ENCODE measurements at regions not wholly inside any gene's neighbourhood (a gene's known extent, or its start where the extent isn't known, plus 50 kb on each side); places are given as distances from the start of the nearest gene placed in this dataset.

DNA sequence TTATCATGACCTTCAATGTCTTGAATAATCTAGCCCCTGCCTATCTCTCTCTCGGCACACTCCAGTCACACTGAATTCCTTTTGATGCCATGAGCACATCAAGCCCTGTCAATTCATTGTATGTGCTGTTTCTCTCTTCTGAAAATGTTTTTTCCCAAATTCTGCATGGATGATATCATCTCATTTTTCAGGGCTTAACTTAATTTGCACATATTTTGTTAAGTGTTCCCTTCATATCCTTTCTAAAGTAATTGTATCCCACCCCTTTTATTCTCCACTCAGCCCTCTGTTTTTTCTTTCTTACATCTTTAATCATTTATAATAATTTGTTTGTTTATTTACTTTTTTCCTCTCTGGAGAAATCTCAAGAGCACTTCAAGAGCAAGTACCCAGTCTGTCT lies 149.9 kb downstream of the ZNF326 start:
- Histone ChIP-seq H3K4me3 (ENCODE audit: low read length in 2 of 2) (no peak overlapping the region), H3K18ac (ENCODE audit: low read length) (no peak overlapping the region)
- no CpG with 5 or more reads among the region's 1 CpG for WGBS, 2 donors (ENCODE audit: extremely low coverage in 2 of 2, insufficient read length in 2 of 2, insufficient replicate concordance in 1 of 2)

DNA sequence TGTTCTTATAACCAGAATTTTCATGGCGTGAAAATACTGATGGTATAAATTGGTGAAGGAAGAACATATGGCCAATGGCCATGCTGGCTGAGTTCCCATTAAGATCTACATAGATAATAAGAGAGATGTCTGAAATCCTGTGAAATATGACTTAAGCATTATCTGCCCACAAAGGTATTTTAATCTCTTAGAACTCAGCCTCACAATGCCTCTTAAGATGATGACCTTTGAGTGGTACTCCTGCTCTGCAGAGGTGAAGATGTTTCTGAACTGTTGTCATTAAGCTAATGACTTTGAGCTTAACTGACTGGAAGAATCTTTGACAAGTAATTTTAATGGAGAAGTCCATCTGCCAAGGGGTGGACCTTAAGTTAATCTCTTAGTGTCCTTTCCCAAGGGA lies 148.7 kb downstream of the ZNF326 start:
- H3K27me3 ChIP-seq (ENCODE audit: control insufficient read depth in 3 of 3, insufficient read depth in 3 of 3, low read depth in 1 of 3, low read length in 3 of 3), result no peaks in the 10 kb centered on the region
- no peak overlapping the region for H3K27ac ChIP-seq (replicated peaks; ENCODE audit: low read length)
- no peak for DNase-seq (ENCODE audit: low spot score)
- no peaks in the 10 kb centered on the region for H3K79me1 ChIP-seq (ENCODE audit: low read depth, low read length)
- no peak overlapping the region for H3K4ac ChIP-seq (ENCODE audit: low read length)
- no peaks in the 10 kb centered on the region for H3K4me1 ChIP-seq (ENCODE audit: control insufficient read depth in 2 of 2, insufficient read depth in 1 of 2, low read depth in 1 of 2, low read length in 2 of 2)
- no peak overlapping the region for H2BK12ac ChIP-seq (ENCODE audit: low read length)
- H3K4me3 ChIP-seq (ENCODE audit: low read length in 2 of 2), result no peak overlapping the region
- H3K23ac ChIP-seq (ENCODE audit: low read depth, low read length, poor library complexity), result no peak overlapping the region
- no peak overlapping the region for H2BK15ac ChIP-seq (ENCODE audit: low read length)
- H3K9ac ChIP-seq (ENCODE audit: low read depth, low read length, poor library complexity), result no peak overlapping the region
- peaks cover 0 to 4% of the 10 kb centered on the region in 2 donors for H3K9me3 ChIP-seq (replicated peaks in 1 of 2; ENCODE audit: control insufficient read depth in 2 of 2, insufficient read depth in 1 of 2, low read depth in 1 of 2, low read length in 2 of 2)
- no peak overlapping the region for H3K4me2 ChIP-seq (ENCODE audit: insufficient read depth, low read length, poor library complexity, severe bottlenecking)
- no peak overlapping the region for H3K18ac ChIP-seq (ENCODE audit: low read length)
- H4K91ac ChIP-seq (ENCODE audit: low read depth, low read length, poor library complexity), result no peak overlapping the region
- H3K14ac ChIP-seq (ENCODE audit: low read length), result no peak overlapping the region
- no peak overlapping the region for H2AK5ac ChIP-seq (ENCODE audit: low read depth, low read length)
- no CpG with 5 or more reads among the region's 1 CpG for WGBS, 2 donors (ENCODE audit: extremely low coverage in 2 of 2, insufficient read length in 2 of 2, insufficient replicate concordance in 1 of 2)
- no peak overlapping the region for H2BK5ac ChIP-seq (ENCODE audit: low read length)
- H4K8ac ChIP-seq (ENCODE audit: low read depth, low read length), result no peak overlapping the region
- H2AFZ ChIP-seq (ENCODE audit: low read length), result no peak overlapping the region
- H2BK120ac ChIP-seq (ENCODE audit: low read depth, low read length), result no peak overlapping the region
- H3K36me3 ChIP-seq (replicated peaks in 1 of 2; ENCODE audit: control insufficient read depth in 2 of 2, insufficient read depth in 2 of 2, low read length in 2 of 2), result no peaks in the 10 kb centered on the region

More for the DNA sequence above, 149.9 kb downstream of the ZNF326 start:
- H3K23ac ChIP-seq (ENCODE audit: low read depth, low read length, poor library complexity), result no peak overlapping the region
- H3K27ac ChIP-seq (replicated peaks; ENCODE audit: low read length), result no peak overlapping the region
- no peaks in the 10 kb centered on the region for H3K36me3 ChIP-seq (replicated peaks in 1 of 2; ENCODE audit: control insufficient read depth in 2 of 2, insufficient read depth in 2 of 2, low read length in 2 of 2)
- H2AFZ ChIP-seq (ENCODE audit: low read length), result no peak overlapping the region
- H3K4me1 ChIP-seq (ENCODE audit: control insufficient read depth in 2 of 2, insufficient read depth in 1 of 2, low read depth in 1 of 2, low read length in 2 of 2), result no peaks in the 10 kb centered on the region
- no peak overlapping the region for H3K14ac ChIP-seq (ENCODE audit: low read length)
- H2BK12ac ChIP-seq (ENCODE audit: low read length), result no peak overlapping the region
- H2BK5ac ChIP-seq (ENCODE audit: low read length), result no peak overlapping the region
- no peak overlapping the region for H3K4me2 ChIP-seq (ENCODE audit: insufficient read depth, low read length, poor library complexity, severe bottlenecking)
- H4K91ac ChIP-seq (ENCODE audit: low read depth, low read length, poor library complexity), result no peak overlapping the region
- no peak overlapping the region for H2BK120ac ChIP-seq (ENCODE audit: low read depth, low read length)
- H2AK5ac ChIP-seq (ENCODE audit: low read depth, low read length), result no peak overlapping the region
- H3K9ac ChIP-seq (ENCODE audit: low read depth, low read length, poor library complexity), result no peak overlapping the region
- H3K4ac ChIP-seq (ENCODE audit: low read length), result no peak overlapping the region
- H3K79me1 ChIP-seq (ENCODE audit: low read depth, low read length), result no peaks in the 10 kb centered on the region
- H3K27me3 ChIP-seq (ENCODE audit: control insufficient read depth in 3 of 3, insufficient read depth in 3 of 3, low read depth in 1 of 3, low read length in 3 of 3), result no peaks in the 10 kb centered on the region
- no peak overlapping the region for H4K8ac ChIP-seq (ENCODE audit: low read depth, low read length)
- H2BK15ac ChIP-seq (ENCODE audit: low read length), result no peak overlapping the region
- no peaks in the 10 kb centered on the region for H3K9me3 ChIP-seq (replicated peaks in 1 of 2; ENCODE audit: control insufficient read depth in 2 of 2, insufficient read depth in 1 of 2, low read depth in 1 of 2, low read length in 2 of 2)
- DNase-seq (ENCODE audit: low spot score), result no peak

DNA sequence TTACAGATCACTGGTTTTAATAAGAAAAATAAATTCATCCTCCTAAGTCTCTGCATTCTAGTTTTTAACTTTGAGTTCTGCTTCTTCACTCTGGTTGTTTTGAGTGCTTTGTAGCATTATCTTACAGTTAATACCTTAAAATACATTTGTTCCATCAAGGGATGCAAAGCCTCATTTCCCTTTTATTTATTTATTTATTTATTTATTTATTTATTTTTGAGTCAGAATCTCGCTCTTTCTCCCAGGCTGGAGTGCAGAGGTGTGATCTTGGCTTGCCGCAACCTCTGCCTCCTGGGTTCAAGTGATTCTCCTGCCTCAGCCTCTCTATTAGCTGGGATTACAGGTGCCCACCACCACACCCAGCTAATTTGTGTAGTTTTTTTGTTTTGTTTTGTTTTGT lies 147.8 kb downstream of the ZNF326 start:
- WGBS, 2 donors (ENCODE audit: extremely low coverage in 2 of 2, insufficient read length in 2 of 2, insufficient replicate concordance in 1 of 2), result no CpG with 5 or more reads among the region's 2 CpGs

DNA sequence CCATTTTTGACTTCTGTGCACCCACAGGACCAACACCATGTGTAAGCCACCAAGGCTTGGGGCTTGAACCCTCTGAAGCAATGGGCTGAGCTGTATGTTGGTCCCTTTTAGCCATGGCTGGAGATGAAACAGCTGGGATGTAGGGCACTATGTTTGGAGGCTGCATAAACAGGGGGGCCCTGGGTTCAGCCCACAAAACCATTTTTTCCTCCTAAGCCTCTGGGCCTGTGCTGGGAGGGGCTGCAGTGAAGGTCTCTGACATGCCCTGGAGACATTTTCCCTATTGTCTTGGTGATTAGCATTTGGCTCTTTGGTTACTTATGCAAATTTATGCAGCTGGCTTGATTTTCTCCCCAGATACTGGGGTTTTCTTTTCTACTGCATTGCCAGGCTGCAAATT lies 144.9 kb downstream of the ZNF326 start:
- H3K4ac ChIP-seq (ENCODE audit: low read length), result no peak overlapping the region
- no peak overlapping the region for H3K4me3 ChIP-seq (ENCODE audit: low read length in 2 of 2)
- no peaks in the 10 kb centered on the region for H3K4me1 ChIP-seq (ENCODE audit: control insufficient read depth in 2 of 2, insufficient read depth in 1 of 2, low read depth in 1 of 2, low read length in 2 of 2)
- no peaks in the 10 kb centered on the region for H3K36me3 ChIP-seq (replicated peaks in 1 of 2; ENCODE audit: control insufficient read depth in 2 of 2, insufficient read depth in 2 of 2, low read length in 2 of 2)
- H3K18ac ChIP-seq (ENCODE audit: low read length), result no peak overlapping the region
- H2BK5ac ChIP-seq (ENCODE audit: low read length), result no peak overlapping the region
- no peak overlapping the region for H2AK5ac ChIP-seq (ENCODE audit: low read depth, low read length)
- no peak for DNase-seq (ENCODE audit: low spot score)
- no peak overlapping the region for H4K8ac ChIP-seq (ENCODE audit: low read depth, low read length)
- H3K23ac ChIP-seq (ENCODE audit: low read depth, low read length, poor library complexity), result no peak overlapping the region
- H3K27me3 ChIP-seq (ENCODE audit: control insufficient read depth in 3 of 3, insufficient read depth in 3 of 3, low read depth in 1 of 3, low read length in 3 of 3), result no peaks in the 10 kb centered on the region
- H2AFZ ChIP-seq (ENCODE audit: low read length), result no peak overlapping the region
- no peak overlapping the region for H4K91ac ChIP-seq (ENCODE audit: low read depth, low read length, poor library complexity)
- H3K9me3 ChIP-seq (replicated peaks in 1 of 2; ENCODE audit: control insufficient read depth in 2 of 2, insufficient read depth in 1 of 2, low read depth in 1 of 2, low read length in 2 of 2), result peaks cover 0 to 4% of the 10 kb centered on the region in 2 donors
- H3K79me1 ChIP-seq (ENCODE audit: low read depth, low read length), result no peaks in the 10 kb centered on the region
- H3K27ac ChIP-seq (replicated peaks; ENCODE audit: low read length), result no peak overlapping the region
- H3K4me2 ChIP-seq (ENCODE audit: insufficient read depth, low read length, poor library complexity, severe bottlenecking), result no peak overlapping the region
- H3K9ac ChIP-seq (ENCODE audit: low read depth, low read length, poor library complexity), result no peak overlapping the region
- no peak overlapping the region for H2BK12ac ChIP-seq (ENCODE audit: low read length)
- no peak overlapping the region for H3K14ac ChIP-seq (ENCODE audit: low read length)
- no peak overlapping the region for H2BK15ac ChIP-seq (ENCODE audit: low read length)
- no peak overlapping the region for H2BK120ac ChIP-seq (ENCODE audit: low read depth, low read length)

More for the DNA sequence above, 147.8 kb downstream of the ZNF326 start:
- Histone ChIP-seq H3K18ac (ENCODE audit: low read length) (no peak overlapping the region), H3K4ac (ENCODE audit: low read length) (no peak overlapping the region), H3K23ac (ENCODE audit: low read depth, low read length, poor library complexity) (no peak overlapping the region), H3K4me2 (ENCODE audit: insufficient read depth, low read length, poor library complexity, severe bottlenecking) (no peak overlapping the region), H3K79me1 (ENCODE audit: low read depth, low read length) (no peaks in the 10 kb centered on the region), H2BK12ac (ENCODE audit: low read length) (no peak overlapping the region), H3K4me1 (ENCODE audit: control insufficient read depth in 2 of 2, insufficient read depth in 1 of 2, low read depth in 1 of 2, low read length in 2 of 2) (no peaks in the 10 kb centered on the region), H3K14ac (ENCODE audit: low read length) (no peak overlapping the region), H2AFZ (ENCODE audit: low read length) (no peak overlapping the region), H3K36me3 (replicated peaks in 1 of 2; ENCODE audit: control insufficient read depth in 2 of 2, insufficient read depth in 2 of 2, low read length in 2 of 2) (no peaks in the 10 kb centered on the region), H3K27ac (replicated peaks; ENCODE audit: low read length) (no peak overlapping the region), H4K8ac (ENCODE audit: low read depth, low read length) (no peak overlapping the region), H2BK120ac (ENCODE audit: low read depth, low read length) (no peak overlapping the region), H3K4me3 (ENCODE audit: low read length in 2 of 2) (no peak overlapping the region), H2AK5ac (ENCODE audit: low read depth, low read length) (no peak overlapping the region), H3K27me3 (ENCODE audit: control insufficient read depth in 3 of 3, insufficient read depth in 3 of 3, low read depth in 1 of 3, low read length in 3 of 3) (no peaks in the 10 kb centered on the region), H3K9ac (ENCODE audit: low read depth, low read length, poor library complexity) (no peak overlapping the region), H4K91ac (ENCODE audit: low read depth, low read length, poor library complexity) (no peak overlapping the region), H2BK15ac (ENCODE audit: low read length) (no peak overlapping the region), H3K9me3 (replicated peaks in 1 of 2; ENCODE audit: control insufficient read depth in 2 of 2, insufficient read depth in 1 of 2, low read depth in 1 of 2, low read length in 2 of 2) (peaks cover 0 to 4% of the 10 kb centered on the region in 2 donors), H2BK5ac (ENCODE audit: low read length) (no peak overlapping the region)
- no peak for DNase-seq (ENCODE audit: low spot score)
